HepG2 (cell line): ENCODE measurements at regions not wholly inside any gene's neighbourhood (a gene's known extent, or its start where the extent isn't known, plus 50 kb on each side); places are given as distances from the start of the nearest gene placed in this dataset.

Experiments
- ATAC-seq: fragments of 200-7000 bp; cut with Tn5 transposase; 3 replicates; pipeline ENCODE4 v1.9.1; 2020; ENCODE audit warnings: mild to moderate bottlenecking, moderate library complexity
- BruUV-seq: library from RNA; stranded (reverse); fragments of 400-500 nt; replicated peaks from 2 replicates; lab custom pipeline; 2021; lab: Mats Ljungman, UMichigan
- CTCF ChIA-PET: fragments of 300-600 bp; formaldehyde crosslinking; extraction: SDS; loops from one replicate; lab custom pipeline; 2021; ENCODE audit warnings: low total read pairs, inconsistent platforms, low intra/inter-chr PET ratio; lab: Yijun Ruan, JAX
- POLR2A ChIA-PET: fragments of 350-600 bp; sonication (Branson Sonifier 250); formaldehyde crosslinking; loops from one replicate; lab custom pipeline; 2020; ENCODE audit warnings: antibody characterized with exemption, inconsistent platforms; lab: Yijun Ruan, JAX
- DNase-seq: peaks from one replicate; pipeline ENCODE4 v3.0.0-alpha.2; 2015; ENCODE audit warnings: low spot score
- FAIRE-seq: peaks from 3 replicates; lab custom pipeline; 2011; peaks lifted over from hg19 to GRCh38; lab: Jason Lieb, UNC
- H2AFZ ChIP-seq: one replicate; pipeline ENCODE4 v1.6.1; 2011; ENCODE audit warnings: low read length, inconsistent platforms
- H3K27ac ChIP-seq: fragments of 300-600 bp; 3 replicates; pipeline ENCODE4 v1.8.0; 2011; ENCODE audit warnings: mixed run types, mild to moderate bottlenecking, mixed read lengths, low read length, inconsistent platforms; ENCODE audit not compliant: insufficient read depth; ENCODE audit errors: extremely low read length
- H3K27me3 ChIP-seq, 2 experiments: fragments of 200-600 bp in 1 of 2; 2 replicates in 1 of 2; 3 replicates in 1 of 2; pipeline versions ENCODE4 v1.6.0 to v1.8.0; 2011; ENCODE audit warnings: low read length in 2 of 2, mild to moderate bottlenecking in 2 of 2, moderate library complexity in 2 of 2, inconsistent platforms in 1 of 2; ENCODE audit not compliant: insufficient read depth in 2 of 2, control insufficient read depth in 1 of 2
- H3K36me3 ChIP-seq, 2 experiments: fragments of 200-600 bp in 1 of 2; replicated peaks in 1 of 2; 2 replicates in 1 of 2; 3 replicates in 1 of 2; pipeline versions ENCODE4 v1.5.1 to v1.8.0; 2011; ENCODE audit warnings: low read length in 2 of 2, inconsistent platforms in 1 of 2; ENCODE audit not compliant: insufficient read depth in 2 of 2, control insufficient read depth in 1 of 2
- H3K4me1 ChIP-seq: 2 replicates; pipeline ENCODE4 v1.5.1; 2012; ENCODE audit warnings: low read length, inconsistent platforms; ENCODE audit not compliant: insufficient read depth
- H3K4me2 ChIP-seq: 2 replicates; pipeline ENCODE4 v1.6.0; 2011; ENCODE audit warnings: low read depth, low read length, inconsistent platforms
- H3K4me3 ChIP-seq, 3 experiments: fragments of 200-600 bp in 1 of 3; sonication (generic), shearing (Covaris generic) in 1 of 3; replicated peaks in 1 of 3; 2 replicates each; pipeline ENCODE4 v1.5.1; 2011 to 2016; ENCODE audit warnings: low read length in 3 of 3, inconsistent platforms in 2 of 3, low read depth in 2 of 3, mild to moderate bottlenecking in 2 of 3, control low read depth in 1 of 3, mixed read lengths in 1 of 3; ENCODE audit not compliant: insufficient read depth in 1 of 3
- H3K79me2 ChIP-seq: one replicate; pipeline ENCODE4 v1.6.1; 2011; ENCODE audit warnings: low read length, inconsistent platforms; ENCODE audit not compliant: insufficient read depth
- H3K9ac ChIP-seq: 2 replicates; pipeline ENCODE4 v1.6.0; 2011; ENCODE audit warnings: mild to moderate bottlenecking, low read depth, low read length, inconsistent platforms; ENCODE audit not compliant: insufficient read depth
- H3K9me3 ChIP-seq: 2 replicates; pipeline ENCODE4 v1.5.1; 2012; ENCODE audit warnings: mild to moderate bottlenecking, low read length
- H4K20me1 ChIP-seq: 2 replicates; pipeline ENCODE4 v1.6.0; 2011; ENCODE audit warnings: inconsistent platforms, mild to moderate bottlenecking, low read length, moderate library complexity; ENCODE audit not compliant: insufficient read depth
- ATM ChIP-seq: fragments of 450-650 bp; IDR thresholded peaks from 2 replicates; pipeline ENCODE4 v1.7.1; 2017; ENCODE audit warnings: mild to moderate bottlenecking, borderline replicate concordance
- FIP1L1 ChIP-seq: fragments of 200-400 bp; formaldehyde crosslinking; IDR thresholded peaks from 2 replicates; pipeline ENCODE4 v1.6.1; 2018; ENCODE audit warnings: low read depth, mild to moderate bottlenecking, low read length, moderate library complexity, borderline replicate concordance; ENCODE audit not compliant: insufficient read depth
- IKZF4 ChIP-seq: sonication (generic); formaldehyde crosslinking; IDR thresholded peaks from 2 replicates; pipeline ENCODE4 v1.5.1; 2020; ENCODE audit warnings: borderline replicate concordance, mild to moderate bottlenecking, low read depth, missing genetic modification reagents; ENCODE audit errors: not compliant biosample characterization
- NBN ChIP-seq: fragments of 450-650 bp; conservative IDR thresholded peaks from 2 replicates; pipeline ENCODE4 v1.6.1; 2017
- POLR2A ChIP-seq, 2 experiments: IDR thresholded peaks; 2 replicates each; pipeline ENCODE4 v1.6.1; 2011; ENCODE audit warnings: low read depth in 2 of 2, low read length in 2 of 2, mild to moderate bottlenecking in 1 of 2, moderate library complexity in 1 of 2; ENCODE audit not compliant: insufficient read depth in 1 of 2
- RCOR2 ChIP-seq: IDR thresholded peaks from 2 replicates; pipeline ENCODE4 v1.6.1; 2016; ENCODE audit warnings: missing biosample characterization, missing genetic modification reagents
- TAF1 ChIP-seq: sonication (generic); formaldehyde crosslinking; IDR thresholded peaks from 2 replicates; pipeline ENCODE4 v1.4.0; 2020; ENCODE audit warnings: missing genetic modification reagents
- ZFAT ChIP-seq: sonication (generic); formaldehyde crosslinking; conservative IDR thresholded peaks from 2 replicates; pipeline ENCODE4 v1.8.1; 2023; ENCODE audit warnings: missing genetic modification reagents, inconsistent platforms
- ZNF550 ChIP-seq: sonication (generic); formaldehyde crosslinking; IDR thresholded peaks from 2 replicates; pipeline ENCODE4 v1.4.0; 2020; ENCODE audit warnings: mild to moderate bottlenecking, missing genetic modification reagents, borderline replicate concordance
- WGBS: methylation state at CpG from one replicate; pipeline ENCODE4 v1.1.6; 2017; ENCODE audit warnings: low lambda C conversion rate; 5-methylcytosine and 5-hydroxymethylcytosine counted together
- in situ Hi-C: cut with HindIII; loops from 2 replicates; pipeline ENCODE4 v1.10.0; 2017; ENCODE audit warnings: low pct_unique_long_range_greater_than_20kb; ENCODE audit not compliant: extremely low pct_ligation_motif_present
- intact Hi-C: fragments of 100-400 bp; cut with micrococcal nuclease; formaldehyde crosslinking; loops from one replicate; pipeline ENCODE4 v1.10.0; 2022; ENCODE audit not compliant: unreplicated experiment
- TF ChIP-seq, protein P1 (sequence below): sonication (generic); formaldehyde crosslinking; IDR thresholded peaks from 2 replicates; pipeline ENCODE4 v1.8.0; 2022; ENCODE audit warnings: mild to moderate bottlenecking, missing genetic modification reagents

DNA sequence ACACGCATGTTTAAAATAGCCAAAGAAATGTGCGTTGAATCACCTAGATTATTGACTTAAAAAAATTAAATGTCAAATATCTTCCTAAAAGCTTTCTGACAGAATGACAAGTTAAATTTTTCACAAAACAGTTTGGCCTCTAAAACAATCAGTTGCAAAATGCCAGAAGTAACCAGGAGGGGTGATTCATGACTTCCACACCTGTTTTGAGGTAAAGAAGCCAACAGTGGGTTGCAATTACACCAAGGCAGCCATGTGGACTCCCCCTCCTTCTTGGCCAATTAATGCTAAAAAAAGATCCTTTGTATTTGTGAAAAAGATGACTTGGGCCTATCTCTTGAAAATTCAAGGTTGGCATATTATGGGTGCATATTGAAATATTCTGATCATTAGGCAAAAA is 424.8 kb downstream of the CBLN4 start:
- Histone ChIP-seq H2AFZ (no peak overlapping the region), H3K27ac (no peak overlapping the region), H3K36me3 (no peaks in the 10 kb centered on the region), H3K4me2 (no peak overlapping the region), H3K4me3 (no peak overlapping the region), H3K79me2 (no peaks in the 10 kb centered on the region), H3K9ac (no peak overlapping the region), H4K20me1 (no peaks in the 10 kb centered on the region), H3K4me1 (no peaks in the 10 kb centered on the region), H3K9me3 (peaks cover 90% of the 10 kb centered on the region), H3K27me3 (no peaks in the 10 kb centered on the region)
- POLR2A ChIA-PET, result no interaction called here
- TF ChIP-seq IKZF4 (CRISPR knock-in tag) (no peak), TAF1 (CRISPR knock-in tag) (no peak), ATM (no peak), FIP1L1 (no peak), ZFAT (CRISPR knock-in tag) (no peak), POLR2A (IDR thresholded peaks at IDR 0.05; ENCODE audit: insufficient read depth in 1 of 2, low read depth in 2 of 2, low read length in 2 of 2) (no peak), ZNF550 (CRISPR knock-in tag) (no peak), RCOR2 (CRISPR knock-in tag) (no peak), NBN (no peak)
- TF ChIP-seq, protein P1, sequence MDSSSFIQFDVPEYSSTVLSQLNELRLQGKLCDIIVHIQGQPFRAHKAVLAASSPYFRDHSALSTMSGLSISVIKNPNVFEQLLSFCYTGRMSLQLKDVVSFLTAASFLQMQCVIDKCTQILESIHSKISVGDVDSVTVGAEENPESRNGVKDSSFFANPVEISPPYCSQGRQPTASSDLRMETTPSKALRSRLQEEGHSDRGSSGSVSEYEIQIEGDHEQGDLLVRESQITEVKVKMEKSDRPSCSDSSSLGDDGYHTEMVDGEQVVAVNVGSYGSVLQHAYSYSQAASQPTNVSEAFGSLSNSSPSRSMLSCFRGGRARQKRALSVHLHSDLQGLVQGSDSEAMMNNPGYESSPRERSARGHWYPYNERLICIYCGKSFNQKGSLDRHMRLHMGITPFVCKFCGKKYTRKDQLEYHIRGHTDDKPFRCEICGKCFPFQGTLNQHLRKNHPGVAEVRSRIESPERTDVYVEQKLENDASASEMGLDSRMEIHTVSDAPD (CRISPR knock-in tag), result no peak
- CTCF ChIA-PET, result no interaction called here
- no TSS peak for BruUV-seq
- ATAC-seq (no peak), FAIRE-seq (no peak), DNase-seq (no peak)
- in situ Hi-C loops, result no loop called here
- WGBS, result 13% methylated on average over 2 of the region's 2 CpGs
- intact Hi-C loops, result no loop called here
